ENCODE measurements at regions not wholly inside any gene's neighbourhood (a gene's known extent, or its start where the extent isn't known, plus 50 kb on each side); places are given as distances from the start of the nearest gene placed in this dataset.

GRCh38 chr18:76594966-76595365 is 99.9 kb upstream of the ZNF516 start:
- no peak for DNase-seq

- no peak for DNase-seq
Observed at GRCh38 chr18:76593843-76594242, 98.8 kb upstream of the ZNF516 start.

- DNase-seq = no peak
Observed at GRCh38 chr18:76592981-76593381, 97.9 kb upstream of the ZNF516 start.

- no peak for DNase-seq
Observed at GRCh38 chr18:76592096-76592495, 97.1 kb upstream of the ZNF516 start.

GRCh38 chr18:76589866-76590265 is 94.8 kb upstream of the ZNF516 start:
- no peak for DNase-seq

GRCh38 chr18:76589316-76589715 is 94.3 kb upstream of the ZNF516 start:
- peak; percentile 32 for DNase-seq

- no peak for DNase-seq
Observed at GRCh38 chr18:76588601-76589226, 93.7 kb upstream of the ZNF516 start.

- no peak for DNase-seq
Observed at GRCh38 chr18:76587879-76588271, 92.8 kb upstream of the ZNF516 start.

- DNase-seq = no peak
Observed at GRCh38 chr18:76587147-76587878, 92.3 kb upstream of the ZNF516 start.

GRCh38 chr18:76584414-76585310 is 89.6 kb upstream of the ZNF516 start:
- DNase-seq = no peak

GRCh38 chr18:76581261-76581660 is 86.2 kb upstream of the ZNF516 start:
- DNase-seq = no peak

GRCh38 chr18:76580288-76580962 is 85.4 kb upstream of the ZNF516 start:
- no peak for DNase-seq

GRCh38 chr18:76579301-76579695 is 84.3 kb upstream of the ZNF516 start:
- DNase-seq = no peak

GRCh38 chr18:76578571-76579300 is 83.7 kb upstream of the ZNF516 start:
- DNase-seq = no peak

GRCh38 chr18:76573325-76574025 is 78.4 kb upstream of the ZNF516 start:
- DNase-seq = no peak

GRCh38 chr18:76572518-76573247 is 77.6 kb upstream of the ZNF516 start:
- DNase-seq = no peak

GRCh38 chr18:76571689-76572088 is 76.6 kb upstream of the ZNF516 start:
- DNase-seq = no peak

- no peak for DNase-seq
Observed at GRCh38 chr18:76570856-76571255, 75.8 kb upstream of the ZNF516 start.

GRCh38 chr18:76569644-76570419 is 74.8 kb upstream of the ZNF516 start:
- DNase-seq = no peak

GRCh38 chr18:76568731-76569130 is 73.7 kb upstream of the ZNF516 start:
- DNase-seq = no peak

Data from NCI-H1436 treated with DMSO at 0.1 percent for 48 hours (cell line).